ENCODE measurements at regions not wholly inside any gene's neighbourhood (a gene's known extent, or its start where the extent isn't known, plus 50 kb on each side); places are given as distances from the start of the nearest gene placed in this dataset.

DNA sequence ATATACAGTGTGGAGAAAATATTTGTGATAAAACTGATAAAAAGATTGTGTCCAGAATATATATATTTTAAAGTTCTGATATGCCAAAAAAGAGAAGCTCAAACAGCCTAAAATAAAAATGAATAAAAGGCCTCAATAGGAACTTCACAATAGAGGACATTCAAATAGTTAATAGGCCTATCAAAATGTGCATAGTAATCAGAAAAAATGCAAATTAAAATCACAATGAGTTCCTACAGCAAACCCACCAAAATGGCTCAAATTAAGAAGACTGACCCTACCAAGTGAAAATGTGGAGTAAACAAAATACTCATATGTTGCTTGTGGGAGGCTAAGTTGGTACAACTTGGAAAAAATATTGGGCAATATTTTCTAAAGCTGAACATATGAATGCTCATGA lies 57.6 kb upstream of the COG2 start:
- TF ChIP-seq, protein P1, sequence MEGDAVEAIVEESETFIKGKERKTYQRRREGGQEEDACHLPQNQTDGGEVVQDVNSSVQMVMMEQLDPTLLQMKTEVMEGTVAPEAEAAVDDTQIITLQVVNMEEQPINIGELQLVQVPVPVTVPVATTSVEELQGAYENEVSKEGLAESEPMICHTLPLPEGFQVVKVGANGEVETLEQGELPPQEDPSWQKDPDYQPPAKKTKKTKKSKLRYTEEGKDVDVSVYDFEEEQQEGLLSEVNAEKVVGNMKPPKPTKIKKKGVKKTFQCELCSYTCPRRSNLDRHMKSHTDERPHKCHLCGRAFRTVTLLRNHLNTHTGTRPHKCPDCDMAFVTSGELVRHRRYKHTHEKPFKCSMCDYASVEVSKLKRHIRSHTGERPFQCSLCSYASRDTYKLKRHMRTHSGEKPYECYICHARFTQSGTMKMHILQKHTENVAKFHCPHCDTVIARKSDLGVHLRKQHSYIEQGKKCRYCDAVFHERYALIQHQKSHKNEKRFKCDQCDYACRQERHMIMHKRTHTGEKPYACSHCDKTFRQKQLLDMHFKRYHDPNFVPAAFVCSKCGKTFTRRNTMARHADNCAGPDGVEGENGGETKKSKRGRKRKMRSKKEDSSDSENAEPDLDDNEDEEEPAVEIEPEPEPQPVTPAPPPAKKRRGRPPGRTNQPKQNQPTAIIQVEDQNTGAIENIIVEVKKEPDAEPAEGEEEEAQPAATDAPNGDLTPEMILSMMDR (conservative IDR thresholded peaks at IDR 0.05; ENCODE audit: low read length): no peak
- TF ChIP-seq EZH2phosphoT487 (IDR thresholded peaks at IDR 0.05; ENCODE audit: borderline replicate concordance): no peak

Data from Loucy (cell line).